NT2/D1 (cell line): ENCODE measurements at regions not wholly inside any gene's neighbourhood (a gene's known extent, or its start where the extent isn't known, plus 50 kb on each side); places are given as distances from the start of the nearest gene placed in this dataset.

Experiments used
- DNase-seq: peaks from one replicate; pipeline ENCODE4 v3.0.0-alpha.2; 2011; ENCODE audit warnings: low read depth, low spot score
- H3K27me3 ChIP-seq: 2 replicates; pipeline ENCODE4 v1.6.0; 2011; ENCODE audit warnings: mild to moderate bottlenecking; ENCODE audit not compliant: insufficient read length, insufficient read depth
- H3K36me3 ChIP-seq: 2 replicates; pipeline ENCODE4 v1.6.1; 2011; ENCODE audit warnings: mild to moderate bottlenecking, low read length, mixed read lengths; ENCODE audit not compliant: insufficient read depth, insufficient read length
- H3K4me1 ChIP-seq: 2 replicates; pipeline ENCODE4 v1.5.1; 2011; ENCODE audit not compliant: insufficient read depth, insufficient read length
- H3K4me3 ChIP-seq: 2 replicates; pipeline ENCODE4 v1.5.1; 2011; ENCODE audit warnings: low read depth; ENCODE audit not compliant: insufficient read length
- H3K9ac ChIP-seq: 2 replicates; pipeline ENCODE4 v1.6.0; 2011; ENCODE audit warnings: low read depth; ENCODE audit not compliant: insufficient read length
- H3K9me3 ChIP-seq: 2 replicates; pipeline ENCODE4 v1.5.1; 2011; ENCODE audit warnings: mild to moderate bottlenecking, low read length; ENCODE audit not compliant: insufficient read depth
- SUZ12 ChIP-seq: IDR thresholded peaks from 2 replicates; pipeline ENCODE4 v1.6.1; 2011; ENCODE audit not compliant: insufficient read length, insufficient read depth; ENCODE audit errors: extremely low read depth
- YY1 ChIP-seq: IDR thresholded peaks from 2 replicates; pipeline ENCODE4 v1.6.1; 2011; ENCODE audit not compliant: insufficient read length, insufficient read depth
- ZNF274 ChIP-seq: IDR thresholded peaks from 2 replicates; pipeline ENCODE4 v1.6.1; 2011; ENCODE audit warnings: mild to moderate bottlenecking, low read depth, low read length

DNA sequence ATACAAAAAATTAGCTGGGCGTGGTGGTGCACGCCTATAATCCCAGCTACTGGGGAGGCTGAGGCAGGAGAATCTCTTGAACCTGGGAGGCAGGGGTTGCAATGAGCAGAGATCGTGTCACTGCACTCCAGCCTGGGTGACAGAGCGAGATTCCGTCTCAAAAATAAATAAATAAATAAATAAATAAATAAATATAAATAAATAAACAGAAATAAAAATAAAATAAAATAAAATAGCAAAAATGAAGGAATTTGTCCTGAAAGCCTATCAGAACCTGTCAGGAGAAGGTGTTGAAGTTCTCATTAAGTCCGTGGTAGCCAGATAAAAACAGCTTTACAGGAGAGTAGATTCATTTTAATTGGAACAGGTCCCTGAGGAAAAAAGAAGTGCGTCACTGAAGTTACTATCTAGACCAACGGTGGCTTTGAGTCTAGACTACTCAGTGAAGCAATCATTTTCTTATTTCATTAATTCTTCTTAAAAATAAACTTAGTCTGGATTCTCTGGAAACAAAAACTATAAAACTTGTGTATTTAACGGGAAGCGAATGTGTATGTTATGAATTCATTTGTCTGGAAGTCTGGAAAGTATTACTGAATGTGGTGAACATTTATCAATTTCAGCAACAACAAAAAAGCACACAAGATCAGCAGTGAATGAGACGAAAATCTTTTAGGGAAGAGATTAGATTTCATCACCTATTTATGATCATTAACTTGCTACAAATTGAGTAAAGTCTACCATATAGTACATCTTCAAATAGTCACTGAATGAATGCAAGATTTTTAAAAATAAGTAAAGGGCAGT, 248.5 kb upstream of the PDE3A start:
- no peak for DNase-seq
- Histone ChIP-seq H3K4me1 (no peaks in the 10 kb centered on the region), H3K36me3 (no peaks in the 10 kb centered on the region), H3K9me3 (peaks cover 7% of the 10 kb centered on the region; the same call in 1 of the 2 replicates), H3K9ac (no peak overlapping the region), H3K4me3 (no peak overlapping the region), H3K27me3 (no peaks in the 10 kb centered on the region)
- TF ChIP-seq ZNF274 (no peak), SUZ12 (no peak), YY1 (no peak)

DNA sequence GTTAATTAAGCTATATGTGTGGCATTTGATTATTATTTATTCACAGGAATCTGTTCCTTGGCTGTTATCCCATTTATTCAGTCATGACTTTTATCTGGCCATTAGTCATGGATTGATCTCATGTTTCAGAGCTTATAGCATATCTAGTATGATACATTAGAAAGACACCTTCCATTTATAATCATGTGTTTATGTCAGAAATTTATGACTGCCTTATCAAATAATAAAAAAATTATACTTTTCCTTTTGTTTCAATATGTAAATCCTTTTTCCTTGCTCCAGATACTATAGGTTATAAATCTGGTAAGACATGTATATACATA, 248.0 kb upstream of the PDE3A start:
- no peak for DNase-seq
- TF ChIP-seq SUZ12 (no peak), YY1 (no peak), ZNF274 (no peak)

GRCh38 chr12:20122274-20122673, 246.1 kb upstream of the PDE3A start:
- no peak overlapping the region for H3K9ac ChIP-seq
- H3K4me3 ChIP-seq = no peak overlapping the region
- no peak for DNase-seq
- H3K36me3 ChIP-seq = no peaks in the 10 kb centered on the region
- H3K27me3 ChIP-seq = no peaks in the 10 kb centered on the region
- TF ChIP-seq ZNF274 (no peak), YY1 (no peak), SUZ12 (no peak)
- no peaks in the 10 kb centered on the region for H3K9me3 ChIP-seq
- H3K4me1 ChIP-seq = no peaks in the 10 kb centered on the region

More for the DNA sequence above, 248.0 kb upstream of the PDE3A start:
- peaks cover 3% of the 10 kb centered on the region; the same call in 1 of the 2 replicates for H3K9me3 ChIP-seq
- no peak overlapping the region for H3K9ac ChIP-seq
- H3K4me1 ChIP-seq = no peaks in the 10 kb centered on the region
- H3K27me3 ChIP-seq = no peaks in the 10 kb centered on the region
- H3K36me3 ChIP-seq = no peaks in the 10 kb centered on the region
- no peak overlapping the region for H3K4me3 ChIP-seq

GRCh38 chr12:20123465-20123864, 244.9 kb upstream of the PDE3A start:
- Histone ChIP-seq H3K9me3 (no peaks in the 10 kb centered on the region), H3K36me3 (no peaks in the 10 kb centered on the region), H3K9ac (no peak overlapping the region), H3K4me3 (no peak overlapping the region), H3K27me3 (no peaks in the 10 kb centered on the region), H3K4me1 (no peaks in the 10 kb centered on the region)
- no peak for DNase-seq
- TF ChIP-seq SUZ12 (no peak), ZNF274 (no peak), YY1 (no peak)

- no peaks in the 10 kb centered on the region for H3K27me3 ChIP-seq
- H3K36me3 ChIP-seq = no peaks in the 10 kb centered on the region
- no peaks in the 10 kb centered on the region for H3K4me1 ChIP-seq
- no peak overlapping the region for H3K4me3 ChIP-seq
- H3K9me3 ChIP-seq = no peaks in the 10 kb centered on the region
- TF ChIP-seq YY1 (no peak), SUZ12 (no peak), ZNF274 (no peak)
- no peak for DNase-seq
- H3K9ac ChIP-seq = no peak overlapping the region
Observed at GRCh38 chr12:20125276-20125798, 243.0 kb upstream of the PDE3A start.

- Histone ChIP-seq H3K9me3 (no peaks in the 10 kb centered on the region), H3K9ac (no peak overlapping the region), H3K4me3 (no peak overlapping the region), H3K4me1 (no peaks in the 10 kb centered on the region), H3K27me3 (no peaks in the 10 kb centered on the region), H3K36me3 (no peaks in the 10 kb centered on the region)
- TF ChIP-seq YY1 (no peak), SUZ12 (no peak), ZNF274 (no peak)
- DNase-seq = no peak
Observed at GRCh38 chr12:20126601-20127000, 241.7 kb upstream of the PDE3A start.

DNA sequence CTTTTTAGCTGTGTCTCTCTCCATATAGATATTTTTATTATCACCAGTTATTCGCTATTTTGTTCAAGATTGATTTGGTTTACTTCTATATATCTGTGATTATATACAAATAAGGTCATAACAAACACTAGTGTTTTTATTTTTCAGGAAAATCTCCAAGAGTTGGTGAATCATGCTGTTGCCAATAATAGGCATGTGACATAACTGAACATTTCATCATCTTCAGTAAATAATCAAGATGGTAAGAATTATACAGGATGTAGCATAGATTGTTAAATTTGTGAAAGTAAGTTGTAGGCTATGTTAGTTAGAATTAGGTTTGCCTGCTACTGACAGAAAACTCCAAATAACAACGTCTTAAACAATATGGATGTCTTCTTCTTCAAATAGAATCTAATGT, 240.9 kb upstream of the PDE3A start:
- TF ChIP-seq SUZ12 (no peak), YY1 (no peak), ZNF274 (no peak)
- no peaks in the 10 kb centered on the region for H3K27me3 ChIP-seq
- DNase-seq = no peak
- H3K9me3 ChIP-seq = no peaks in the 10 kb centered on the region
- H3K4me3 ChIP-seq = no peak overlapping the region
- no peaks in the 10 kb centered on the region for H3K4me1 ChIP-seq
- H3K36me3 ChIP-seq = no peaks in the 10 kb centered on the region
- H3K9ac ChIP-seq = no peak overlapping the region

DNA sequence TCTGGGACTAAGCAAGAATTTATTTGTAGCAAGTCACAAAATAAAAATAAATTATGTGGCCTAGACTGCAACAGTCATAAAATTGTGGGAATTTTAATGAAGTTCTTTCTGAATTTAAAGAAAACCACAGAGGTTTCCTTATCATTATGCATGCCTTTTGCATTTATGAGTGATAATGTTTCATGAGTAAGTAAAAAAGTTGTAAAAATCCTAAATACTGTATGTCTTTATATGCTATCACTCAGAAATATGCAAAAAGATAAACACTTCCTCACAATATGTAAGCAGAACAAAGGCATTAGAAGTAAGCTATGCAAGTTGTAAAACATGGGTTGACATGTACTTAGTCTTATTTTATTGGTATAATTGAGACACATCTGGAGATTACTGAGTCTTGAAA, 239.4 kb upstream of the PDE3A start:
- no peak for DNase-seq
- Histone ChIP-seq H3K4me3 (no peak overlapping the region), H3K4me1 (no peaks in the 10 kb centered on the region), H3K27me3 (no peaks in the 10 kb centered on the region), H3K36me3 (no peaks in the 10 kb centered on the region), H3K9ac (no peak overlapping the region), H3K9me3 (no peaks in the 10 kb centered on the region)
- no peak for TF ChIP-seq YY1
- no peak for TF ChIP-seq ZNF274
